Peyer's patch (tissue), 4 donors: ENCODE measurements at regions not wholly inside any gene's neighbourhood (a gene's known extent, or its start where the extent isn't known, plus 50 kb on each side); places are given as distances from the start of the nearest gene placed in this dataset.
A peak's percentile ranks its signal among the peaks of the same experiment; 100 is the strongest.

Experiments
- DNase-seq, 3 donors: peaks; one replicate each; pipeline ENCODE4 v3.0.0-alpha.2; 2017 to 2019
- H3K27ac ChIP-seq, 4 donors: fragments of 200-600 bp; sonication (generic); one replicate each; pipeline ENCODE4 v1.5.1; 2016 to 2019
- H3K27me3 ChIP-seq, 2 donors: fragments of 200-600 bp; sonication (generic); one replicate each; pipeline ENCODE4 v1.5.1; 2019
- H3K36me3 ChIP-seq, 3 donors: fragments of 200-600 bp; sonication (generic); one replicate each; pipeline ENCODE4 v1.5.1; 2016 to 2019
- H3K4me1 ChIP-seq, 4 donors: fragments of 200-600 bp; sonication (generic); one replicate each; pipeline ENCODE4 v1.5.1; 2016 to 2019
- H3K4me3 ChIP-seq, 4 donors: fragments of 200-600 bp; sonication (generic); 1 replicate in 3 of 4; 2 replicates in 1 of 4; pipeline ENCODE4 v1.5.1; 2016 to 2019; ENCODE audit warnings: mild to moderate bottlenecking in 1 of 4
- H3K9me3 ChIP-seq, 4 donors: fragments of 200-600 bp; sonication (generic); one replicate each; pipeline ENCODE4 v1.5.1; 2016 to 2019; ENCODE audit warnings: mild to moderate bottlenecking in 1 of 4
- POLR2A ChIP-seq, 2 donors: fragments of 450-650 bp; IDR thresholded peaks; one replicate each; pipeline ENCODE4 v1.5.1; 2017; ENCODE audit warnings: antibody characterized with exemption in 2 of 2, mild to moderate bottlenecking in 2 of 2, moderate library complexity in 2 of 2
- TF ChIP-seq, protein P1 (sequence below), 6 experiments: fragments of 450-650 bp in 4 of 6; fragments of 200-600 bp in 2 of 6; sonication (generic) in 1 of 6; IDR thresholded peaks; one replicate each; pipeline ENCODE4 v1.5.1; 2017 to 2019; ENCODE audit warnings: antibody characterized with exemption in 6 of 6, mild to moderate bottlenecking in 3 of 6, moderate library complexity in 1 of 6

DNA sequence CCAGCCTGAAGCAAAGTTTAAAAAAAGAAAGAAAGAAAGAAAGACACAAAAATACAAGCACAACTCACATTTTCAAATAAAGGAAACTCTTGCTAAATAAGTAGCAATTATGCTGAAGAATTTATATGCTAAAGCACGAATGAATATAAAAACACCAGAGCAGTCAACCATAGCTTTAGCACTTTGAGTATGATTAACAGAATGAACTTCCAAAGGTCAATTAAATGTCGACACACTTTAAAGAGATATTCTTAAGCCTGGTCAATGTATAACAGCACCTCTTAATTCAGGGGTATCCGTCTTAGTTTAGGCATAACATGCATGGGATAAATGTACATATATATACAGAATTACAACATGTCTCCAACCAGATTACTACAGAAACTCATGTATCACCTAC is 125.9 kb downstream of the OGFRL1 start:
- peaks cover 0 to 8% (median 0%) of the 10 kb centered on the region in 4 donors for H3K4me1 ChIP-seq
- no peak overlapping the region for H3K4me3 ChIP-seq
- peaks cover 0 to 5% (median 0%) of the 10 kb centered on the region in 3 donors for H3K36me3 ChIP-seq
- no peak for TF ChIP-seq POLR2A (IDR thresholded peaks at IDR 0.05)
- TF ChIP-seq, protein P1, sequence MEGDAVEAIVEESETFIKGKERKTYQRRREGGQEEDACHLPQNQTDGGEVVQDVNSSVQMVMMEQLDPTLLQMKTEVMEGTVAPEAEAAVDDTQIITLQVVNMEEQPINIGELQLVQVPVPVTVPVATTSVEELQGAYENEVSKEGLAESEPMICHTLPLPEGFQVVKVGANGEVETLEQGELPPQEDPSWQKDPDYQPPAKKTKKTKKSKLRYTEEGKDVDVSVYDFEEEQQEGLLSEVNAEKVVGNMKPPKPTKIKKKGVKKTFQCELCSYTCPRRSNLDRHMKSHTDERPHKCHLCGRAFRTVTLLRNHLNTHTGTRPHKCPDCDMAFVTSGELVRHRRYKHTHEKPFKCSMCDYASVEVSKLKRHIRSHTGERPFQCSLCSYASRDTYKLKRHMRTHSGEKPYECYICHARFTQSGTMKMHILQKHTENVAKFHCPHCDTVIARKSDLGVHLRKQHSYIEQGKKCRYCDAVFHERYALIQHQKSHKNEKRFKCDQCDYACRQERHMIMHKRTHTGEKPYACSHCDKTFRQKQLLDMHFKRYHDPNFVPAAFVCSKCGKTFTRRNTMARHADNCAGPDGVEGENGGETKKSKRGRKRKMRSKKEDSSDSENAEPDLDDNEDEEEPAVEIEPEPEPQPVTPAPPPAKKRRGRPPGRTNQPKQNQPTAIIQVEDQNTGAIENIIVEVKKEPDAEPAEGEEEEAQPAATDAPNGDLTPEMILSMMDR (IDR thresholded peaks at IDR 0.05) = no peak
- H3K27ac ChIP-seq = no peak overlapping the region
- H3K27me3 ChIP-seq = no peaks in the 10 kb centered on the region
- no peak for DNase-seq
- H3K9me3 ChIP-seq = no peaks in the 10 kb centered on the region

DNA sequence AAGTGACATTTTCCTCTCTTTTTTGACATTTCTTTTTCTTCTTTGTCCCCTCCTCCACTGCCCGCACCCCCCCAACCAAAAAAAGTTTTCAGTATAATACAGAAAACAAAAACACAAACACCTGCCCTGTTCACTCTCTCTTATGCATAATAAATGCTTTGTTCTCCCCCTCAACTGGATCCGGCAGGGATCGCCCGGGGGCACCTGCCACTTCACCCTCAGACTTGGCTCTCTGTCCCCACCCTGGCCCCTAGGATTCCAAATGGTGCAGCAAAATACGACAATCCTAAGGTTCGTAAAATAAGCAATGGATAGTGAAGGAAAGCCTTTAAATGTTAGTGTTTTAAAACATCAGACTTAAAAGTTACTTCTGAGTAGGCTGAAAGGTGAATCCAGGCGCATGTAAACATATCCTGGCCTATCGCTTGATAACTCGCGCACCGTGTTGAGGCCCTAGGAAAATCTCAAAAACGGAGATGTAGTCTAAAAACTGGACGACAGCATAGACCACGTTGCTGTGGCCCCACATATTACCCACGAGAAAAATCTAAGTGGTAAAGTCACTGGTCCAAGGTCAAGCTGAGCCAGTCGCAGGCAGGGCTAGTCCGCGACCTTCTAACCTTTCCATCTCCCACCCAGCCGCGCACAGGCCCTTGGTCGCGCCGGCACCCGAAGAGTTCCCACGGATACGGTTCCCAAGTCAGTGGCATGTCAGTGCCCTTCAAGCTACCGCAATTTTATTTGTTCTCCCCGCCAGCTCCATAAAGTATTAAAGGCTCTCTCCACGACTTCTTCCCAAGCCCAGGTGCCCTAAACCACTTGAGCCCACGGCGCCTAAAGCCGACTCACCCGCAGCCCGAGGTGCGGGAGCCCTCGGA is 130.8 kb downstream of the OGFRL1 start:
- Histone ChIP-seq H3K4me1 (no peaks in the 10 kb centered on the region), H3K27me3 (no peaks in the 10 kb centered on the region), H3K9me3 (peaks cover 0 to 3% (median 0%) of the 10 kb centered on the region in 4 donors), H3K27ac (peak overlapping the region; percentile 82 to 95 (median 88)), H3K36me3 (peaks cover 0 to 5% (median 0%) of the 10 kb centered on the region in 3 donors), H3K4me3 (peak overlapping the region; percentile 60 to 76 (median 66))
- TF ChIP-seq POLR2A (IDR thresholded peaks at IDR 0.05) = no peak
- DNase-seq = no peak

DNA sequence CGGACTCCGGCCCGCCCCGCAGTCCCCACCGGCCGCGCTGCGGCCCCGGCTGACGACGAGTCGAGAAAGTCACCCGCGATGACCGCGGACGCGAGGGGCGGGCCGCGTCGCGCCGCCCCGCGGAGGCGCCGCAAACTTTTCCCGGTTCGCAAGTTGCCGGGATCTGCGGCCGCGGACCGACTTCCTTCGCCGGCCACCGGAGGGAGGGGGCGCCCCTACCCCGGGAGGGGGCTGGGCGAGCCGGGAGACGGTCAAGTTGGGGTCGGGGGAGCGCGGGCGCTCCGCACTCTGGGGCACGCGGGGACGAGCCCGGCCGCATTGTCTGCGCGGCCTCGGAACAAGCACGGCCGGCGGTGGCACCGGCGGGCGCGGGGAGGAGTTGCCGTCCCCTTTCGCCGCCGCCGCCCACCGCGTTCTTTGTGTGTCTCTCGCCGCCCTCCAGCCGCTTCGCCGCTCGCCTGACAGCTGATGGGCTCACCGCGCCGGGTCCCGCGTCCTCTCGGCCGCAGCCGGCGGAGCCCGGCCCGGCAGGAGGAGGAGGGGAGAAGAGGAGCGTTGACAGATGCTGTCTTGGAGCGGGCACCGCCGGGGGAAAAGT is 131.6 kb downstream of the OGFRL1 start:
- peak overlapping the region; percentile 82 to 95 (median 88) for H3K27ac ChIP-seq
- TF ChIP-seq POLR2A (IDR thresholded peaks at IDR 0.05) = no peak
- TF ChIP-seq, protein P1 (IDR thresholded peaks at IDR 0.05) = peak in 2 of 6 experiments; percentile 9 to 20

DNA sequence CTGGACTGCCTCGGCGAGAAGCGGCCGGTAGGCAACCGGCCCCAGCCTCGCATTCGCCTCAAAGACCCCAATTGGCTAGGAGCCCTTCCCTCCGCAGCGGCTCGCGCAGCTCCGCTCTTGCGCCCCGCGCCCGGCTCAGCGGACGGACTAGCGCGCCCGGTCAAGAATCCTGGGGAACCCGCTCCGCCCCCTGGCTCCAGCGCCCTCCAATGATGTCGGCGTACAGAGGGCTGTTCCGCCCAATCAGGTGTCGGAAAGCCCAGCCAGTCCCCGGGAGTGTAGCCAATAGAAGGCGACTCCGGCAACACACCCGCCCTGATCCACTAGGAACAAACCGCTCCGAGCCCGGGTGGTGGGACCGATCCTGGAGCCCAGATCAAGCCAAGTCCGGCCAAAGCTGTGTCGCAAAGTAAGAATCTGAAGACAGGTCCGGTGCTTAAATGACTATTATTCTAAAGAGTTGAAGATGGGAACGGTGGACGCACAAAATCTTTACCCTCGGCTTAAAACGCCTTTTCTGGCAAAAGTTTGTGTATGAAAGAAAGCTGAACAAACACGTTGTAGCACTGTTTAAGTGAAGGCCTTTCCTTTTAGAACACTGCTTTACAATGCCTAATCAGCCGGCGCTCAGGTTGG is 132.2 kb downstream of the OGFRL1 start:
- TF ChIP-seq, protein P1 (IDR thresholded peaks at IDR 0.05) = no peak
- peak; percentile 43 to 63 for TF ChIP-seq POLR2A (IDR thresholded peaks at IDR 0.05)
- H3K36me3 ChIP-seq = peaks cover 0 to 4% (median 0%) of the 10 kb centered on the region in 3 donors
- peak; percentile 66 to 89 (median 82) for DNase-seq
- H3K9me3 ChIP-seq = peaks cover 0 to 3% (median 0%) of the 10 kb centered on the region in 4 donors
- no peaks in the 10 kb centered on the region for H3K4me1 ChIP-seq
- peak overlapping the region; percentile 60 to 76 (median 66) for H3K4me3 ChIP-seq
- H3K27ac ChIP-seq = peak overlapping the region; percentile 82 to 95 (median 88)
- H3K27me3 ChIP-seq = no peaks in the 10 kb centered on the region

More for the DNA sequence above, 131.6 kb downstream of the OGFRL1 start:
- peaks cover 0 to 5% (median 0%) of the 10 kb centered on the region in 3 donors for H3K36me3 ChIP-seq
- peak overlapping the region; percentile 60 to 76 (median 66) for H3K4me3 ChIP-seq
- no peaks in the 10 kb centered on the region for H3K27me3 ChIP-seq
- H3K4me1 ChIP-seq = no peaks in the 10 kb centered on the region
- peak in 1 of 3 donors; percentile 61 for DNase-seq
- H3K9me3 ChIP-seq = peaks cover 0 to 3% (median 0%) of the 10 kb centered on the region in 4 donors

DNA sequence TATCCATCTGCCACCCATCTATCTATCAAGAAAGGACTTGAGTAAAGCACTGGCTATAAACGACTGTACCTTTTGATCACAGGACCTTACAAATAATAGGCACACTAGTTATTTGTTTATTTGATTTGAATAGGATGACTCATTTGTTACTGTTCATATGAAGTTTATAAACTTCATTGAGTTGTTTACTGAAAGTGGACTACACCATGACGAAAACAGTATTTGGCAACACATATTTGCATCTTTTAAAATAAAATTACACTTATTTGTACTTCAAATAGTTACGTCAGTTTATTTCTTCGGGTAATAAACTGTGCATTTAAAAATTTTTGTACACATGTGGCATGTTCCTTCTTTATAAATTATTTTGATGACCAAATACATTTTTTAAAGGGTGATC is 133.0 kb downstream of the OGFRL1 start:
- no peaks in the 10 kb centered on the region for H3K36me3 ChIP-seq
- H3K4me1 ChIP-seq = no peaks in the 10 kb centered on the region
- H3K27me3 ChIP-seq = no peaks in the 10 kb centered on the region
- H3K4me3 ChIP-seq = no peak overlapping the region
- no peak for TF ChIP-seq POLR2A (IDR thresholded peaks at IDR 0.05)
- TF ChIP-seq, protein P1 (IDR thresholded peaks at IDR 0.05) = no peak
- peaks cover 0 to 3% (median 0%) of the 10 kb centered on the region in 4 donors for H3K9me3 ChIP-seq
- H3K27ac ChIP-seq = peak overlapping the region in 2 of 4 donors; percentile 91 to 95
- DNase-seq = no peak
